Left hindlimb (tissue), 1 donor: ENCODE measurements at regions not wholly inside any gene's neighbourhood (a gene's known extent, or its start where the extent isn't known, plus 50 kb on each side); places are given as distances from the start of the nearest gene placed in this dataset.

Source experiments
- DNase-seq: peaks from one replicate; pipeline ENCODE4 v3.0.0-alpha.2; 2018

DNA sequence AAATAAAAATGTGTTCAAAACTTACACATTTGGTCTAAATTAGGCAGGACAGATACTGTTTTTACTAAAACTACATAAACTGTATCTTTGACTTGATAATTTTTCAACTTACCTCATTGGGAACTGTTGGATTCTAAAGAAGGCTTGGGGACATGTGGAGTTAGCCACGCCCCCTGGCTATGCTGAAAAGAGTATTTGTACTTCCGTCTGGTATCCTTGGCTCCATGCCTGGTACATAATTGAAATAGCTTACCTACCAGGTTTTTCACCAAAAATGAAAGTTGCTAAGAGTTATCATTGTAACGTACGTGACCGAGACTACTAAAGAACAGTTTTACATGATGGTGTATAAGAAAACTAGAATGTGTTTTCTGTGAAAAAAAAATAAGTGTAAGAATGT, 604.8 kb upstream of the IGFBP3 start:
- no peak for DNase-seq

DNA sequence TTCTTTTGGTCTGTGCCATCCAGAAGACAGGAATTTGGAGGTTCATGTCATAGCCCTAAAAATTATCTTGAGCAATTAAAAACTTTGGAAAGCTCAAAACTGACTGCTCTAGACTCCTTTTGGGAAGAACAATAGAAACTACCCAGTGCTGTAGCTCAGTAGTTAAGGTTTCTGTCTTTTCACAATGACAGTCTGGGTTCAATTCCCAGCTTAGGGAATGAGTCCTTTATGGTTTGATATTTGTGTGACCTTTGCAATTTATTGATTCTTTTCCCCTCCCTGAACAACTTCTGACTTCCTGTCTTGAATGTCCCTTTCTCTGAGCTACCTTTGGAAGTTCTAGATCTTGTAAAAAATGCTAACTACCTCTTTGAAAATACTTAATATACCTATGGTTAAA, 603.3 kb upstream of the IGFBP3 start:
- DNase-seq = no peak

DNA sequence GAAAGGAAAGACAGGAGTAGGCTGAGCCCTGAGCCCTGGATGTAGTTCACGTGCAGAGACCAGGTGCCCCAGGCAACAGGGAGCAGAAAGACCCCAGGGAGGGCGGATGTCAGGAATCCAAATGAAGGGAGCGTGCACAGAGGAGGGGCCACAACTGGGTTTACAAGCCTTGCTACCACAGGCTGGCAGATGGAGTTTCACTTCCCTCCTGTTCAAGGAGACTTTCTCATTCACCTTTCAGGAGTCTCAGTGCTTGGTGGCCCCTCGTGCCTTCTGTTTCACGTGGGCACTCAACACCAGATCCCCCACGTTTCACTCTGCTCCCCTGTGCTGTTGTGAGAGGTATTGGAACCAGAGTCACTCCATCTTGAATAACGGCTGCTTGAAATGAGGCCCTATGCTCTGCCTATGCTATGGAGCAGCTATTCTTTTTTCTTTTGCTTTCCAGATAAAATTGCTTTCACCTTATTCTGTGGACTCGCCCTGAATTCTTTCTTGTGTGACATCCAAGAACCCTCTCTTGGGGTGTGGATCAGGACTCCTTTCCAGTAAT, 601.4 kb upstream of the IGFBP3 start:
- DNase-seq = no peak

DNA sequence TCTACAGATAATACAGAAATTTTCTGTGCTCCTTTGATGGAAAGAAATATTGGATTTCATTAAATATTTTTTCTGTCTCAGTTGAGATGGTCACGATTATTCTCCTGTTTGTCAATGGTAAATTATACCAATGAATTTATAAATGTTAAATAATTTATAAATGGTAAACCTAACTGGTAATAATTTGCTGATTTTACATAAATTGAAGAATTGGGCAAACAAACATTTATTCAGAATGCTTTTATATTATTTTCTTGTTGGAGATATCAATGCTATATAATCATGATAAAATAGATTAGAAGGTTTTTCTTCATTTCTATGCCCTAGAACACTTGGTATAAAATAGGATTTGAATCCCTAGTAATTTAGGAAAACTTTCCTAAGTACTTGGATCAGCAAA, 597.6 kb upstream of the IGFBP3 start:
- DNase-seq = no peak

DNA sequence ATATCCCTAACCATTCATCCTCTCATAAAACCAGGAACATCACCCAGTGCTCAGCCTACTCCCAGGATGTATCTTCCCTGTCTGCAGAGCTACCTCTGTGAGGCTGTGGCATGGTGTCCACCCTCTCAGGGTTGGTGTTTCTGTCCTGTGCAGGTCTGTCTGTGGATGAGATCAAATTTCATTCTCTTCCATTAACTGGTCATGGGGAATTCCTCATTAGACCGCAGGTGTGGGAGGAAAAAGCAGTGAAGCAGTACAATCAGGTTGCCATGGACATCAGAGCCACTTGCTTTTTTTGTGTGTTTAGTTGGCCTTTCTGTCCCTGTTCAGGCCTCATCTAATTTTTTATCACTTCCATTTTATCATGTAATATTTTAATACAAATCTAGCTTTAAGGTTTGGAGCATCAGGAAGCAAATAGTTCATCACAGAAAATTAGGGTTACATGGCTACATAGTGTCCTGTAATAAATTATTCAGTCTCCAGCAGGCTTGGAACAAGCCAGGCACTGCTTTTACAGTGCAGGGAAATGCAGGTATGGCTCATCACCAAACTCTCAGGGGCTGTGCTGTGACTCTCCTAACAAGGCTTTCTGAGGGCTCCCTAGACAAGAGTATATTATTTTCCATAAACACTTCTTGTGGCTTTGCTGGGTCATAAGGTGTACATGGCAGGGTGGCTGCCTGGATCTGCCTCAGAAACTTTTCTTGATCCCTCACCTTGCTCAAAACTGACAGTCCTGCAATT, 594.9 kb upstream of the IGFBP3 start:
- DNase-seq = no peak

DNA sequence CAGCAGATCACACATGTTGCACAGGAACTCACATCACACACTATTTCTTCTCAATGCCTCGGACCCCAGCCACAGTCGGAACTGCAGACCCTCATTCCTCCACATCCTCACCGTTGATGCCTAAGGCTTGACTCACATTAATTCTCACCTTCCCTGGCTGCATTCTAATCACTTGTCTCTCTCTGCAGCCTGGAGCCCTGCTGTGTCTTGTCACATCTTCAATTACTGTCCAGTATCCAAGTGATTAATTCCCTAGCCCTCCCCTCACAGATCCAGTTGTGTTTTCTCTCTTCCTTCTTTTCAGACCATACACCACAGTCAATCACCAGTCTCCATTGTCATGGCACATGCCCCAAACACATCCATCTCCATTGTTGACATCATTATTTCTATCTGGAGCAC, 592.4 kb upstream of the IGFBP3 start:
- DNase-seq = no peak

DNA sequence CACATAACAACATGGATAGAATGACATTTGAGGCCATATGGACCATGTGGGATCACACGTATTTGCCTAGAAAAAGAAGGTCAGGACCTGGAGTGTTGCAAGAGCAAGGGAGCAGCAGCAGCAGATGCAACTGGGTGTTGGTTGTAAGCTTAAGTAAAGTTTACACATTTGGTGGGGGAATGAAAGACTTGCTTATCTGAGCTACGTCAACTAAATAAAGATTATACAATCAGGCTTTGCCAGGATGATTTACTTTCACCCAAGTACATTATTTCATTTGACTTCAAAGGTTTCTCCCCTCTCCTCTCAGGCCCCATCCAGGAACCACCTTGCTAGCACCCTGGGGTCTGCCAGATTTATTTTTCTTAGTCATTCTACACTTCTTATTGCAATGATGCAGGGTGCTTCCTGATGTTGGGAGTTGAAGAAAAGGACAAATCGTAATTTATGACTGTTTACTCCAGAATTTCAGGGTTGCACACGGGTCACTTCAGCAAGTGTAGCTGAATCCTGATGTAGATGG, 591.9 kb upstream of the IGFBP3 start:
- DNase-seq = no peak

DNA sequence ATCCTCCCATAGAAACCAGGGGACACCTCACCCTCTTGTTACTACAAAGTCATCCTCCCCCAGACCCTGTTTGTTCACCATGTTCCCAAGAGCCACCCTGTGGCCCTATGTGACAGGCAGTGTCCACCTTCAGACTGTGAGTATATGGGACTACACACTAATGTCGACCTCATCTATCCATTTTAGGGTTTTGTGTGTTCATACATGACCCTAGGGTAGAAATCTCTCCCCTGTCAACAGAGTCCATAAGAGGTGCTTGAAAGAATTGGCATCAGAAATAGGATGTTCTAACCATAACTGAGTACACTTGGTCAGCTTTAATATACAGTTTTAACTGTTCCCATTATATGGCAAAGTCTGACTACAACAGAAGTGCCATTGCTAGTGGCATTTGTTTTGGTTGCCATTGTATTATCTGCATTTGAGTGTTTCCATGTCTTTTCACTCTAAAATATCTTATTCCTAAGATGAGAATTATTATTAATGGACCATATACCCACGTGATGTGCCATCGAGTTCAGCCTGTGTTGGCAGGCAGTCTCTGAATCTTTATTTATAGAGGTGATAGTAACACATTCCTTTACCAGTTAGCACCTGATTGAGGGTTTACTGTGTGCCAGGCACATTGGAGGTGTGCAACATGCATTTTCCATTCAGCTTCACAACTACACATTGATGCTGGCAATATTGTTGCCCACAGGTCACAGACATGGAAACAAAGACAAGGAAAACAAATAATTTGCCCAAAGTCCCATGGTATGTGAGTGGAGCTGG, 590.6 kb upstream of the IGFBP3 start:
- no peak for DNase-seq

DNA sequence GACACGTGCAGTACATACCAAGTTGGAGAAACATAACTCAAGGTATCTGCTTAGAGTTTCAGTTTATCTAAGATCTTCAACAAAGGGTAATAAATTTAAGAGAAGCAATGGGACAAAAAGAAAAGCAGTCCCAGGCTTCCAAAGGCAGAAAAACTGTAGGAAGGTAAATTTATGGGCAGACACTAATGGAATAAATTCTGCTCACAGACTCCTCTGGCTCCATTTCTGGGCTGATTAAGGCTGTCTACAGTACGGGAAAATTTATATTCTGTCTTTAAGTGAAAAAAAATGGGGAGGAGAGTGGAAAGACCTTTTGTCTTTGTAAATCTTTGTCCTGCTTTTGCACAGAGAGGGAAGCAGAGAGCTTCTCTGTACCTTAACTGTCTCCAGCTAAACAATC, 587.5 kb upstream of the IGFBP3 start:
- no peak for DNase-seq

DNA sequence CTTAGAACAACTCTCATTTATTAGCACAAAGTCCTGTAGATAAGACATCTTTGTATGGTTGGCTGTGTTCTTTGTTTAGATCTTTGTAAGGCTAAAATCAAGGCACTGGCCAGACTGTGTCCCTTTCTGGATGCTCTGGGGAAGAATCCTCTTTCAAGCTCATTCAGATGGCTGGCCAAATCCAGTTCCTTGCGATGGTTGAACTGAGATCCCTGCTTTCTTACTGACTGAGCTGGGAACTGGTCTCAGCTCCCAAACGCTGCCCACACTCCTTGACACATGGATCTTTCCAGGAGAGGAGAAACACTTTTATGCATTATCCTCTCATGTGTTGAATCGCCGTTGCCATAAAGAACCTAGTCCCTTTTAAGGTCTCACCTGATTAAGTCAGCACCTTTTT, 586.5 kb upstream of the IGFBP3 start:
- DNase-seq = no peak

DNA sequence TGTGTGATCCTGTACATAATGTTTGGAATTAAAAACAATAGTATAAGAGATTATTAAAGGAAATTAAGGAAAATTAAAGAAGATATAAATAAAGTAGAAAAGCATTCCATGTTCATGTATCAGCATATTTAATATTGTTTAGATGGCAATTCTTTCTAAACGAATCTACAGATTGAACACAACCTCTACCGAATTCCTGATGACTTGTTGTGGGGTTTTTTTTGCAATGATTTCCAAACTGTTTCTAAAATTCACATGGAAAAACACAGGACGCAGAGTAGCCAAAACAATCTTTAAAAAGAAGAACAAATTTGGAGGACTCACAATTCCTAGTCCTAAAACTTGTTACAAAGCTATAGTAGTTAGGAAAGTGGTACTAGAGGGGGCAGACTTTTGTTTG, 573.4 kb upstream of the IGFBP3 start:
- no peak for DNase-seq

DNA sequence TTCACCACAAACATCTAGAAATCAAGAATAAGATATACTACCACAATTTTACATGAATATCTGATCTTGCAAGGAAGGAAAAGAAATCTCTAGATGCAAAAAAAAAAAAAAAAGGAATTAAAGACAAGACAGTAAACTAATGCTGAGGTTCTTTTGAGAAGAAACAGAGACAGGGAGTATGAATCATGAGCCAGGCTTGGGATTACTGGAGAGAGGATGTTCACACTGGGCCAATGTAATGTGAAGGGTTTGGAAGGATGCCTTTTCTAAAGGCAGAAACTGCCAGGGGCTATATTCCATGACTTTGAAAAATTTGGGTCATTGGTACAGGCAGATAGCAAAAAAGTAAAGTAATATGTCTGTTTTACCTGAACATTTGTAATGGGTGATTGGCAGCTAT, 573.0 kb upstream of the IGFBP3 start:
- DNase-seq = no peak

DNA sequence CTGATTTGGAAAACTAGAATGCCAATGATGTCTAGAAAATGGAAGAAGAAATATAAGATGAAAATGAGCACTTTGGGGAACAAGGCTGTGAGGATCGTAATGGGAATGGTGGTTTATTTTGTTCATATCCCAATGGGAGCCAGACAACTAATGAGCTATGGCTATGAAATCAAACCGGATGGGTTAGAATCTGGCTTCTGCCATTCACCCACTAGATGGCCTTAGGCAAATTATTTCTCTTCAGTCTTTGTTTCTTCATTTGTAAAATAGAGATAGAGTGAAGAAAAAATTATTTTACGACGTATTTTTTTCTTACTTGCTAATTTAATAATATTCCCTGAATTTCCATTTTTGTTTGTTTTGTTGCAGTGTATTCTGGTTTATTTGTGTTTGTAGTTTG, 572.1 kb upstream of the IGFBP3 start:
- no peak for DNase-seq

DNA sequence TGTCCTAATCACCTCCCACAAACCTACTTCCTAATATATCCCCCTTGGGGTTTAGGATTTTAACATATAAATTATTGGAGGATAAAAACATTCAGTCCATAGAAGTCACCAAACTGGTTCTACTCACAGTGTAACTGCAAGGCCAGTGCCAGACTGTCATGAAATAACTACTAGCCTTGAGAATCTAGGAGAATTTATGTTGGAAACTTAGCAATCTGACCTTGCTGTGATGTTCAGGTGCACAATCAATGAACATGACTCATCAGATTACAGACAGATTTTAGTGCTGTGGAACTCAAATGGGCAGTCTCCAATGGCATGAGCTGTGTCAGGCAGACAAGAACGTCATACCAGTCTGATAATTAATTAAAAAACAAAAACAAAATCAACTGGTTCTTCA, 571.4 kb upstream of the IGFBP3 start:
- DNase-seq = no peak

DNA sequence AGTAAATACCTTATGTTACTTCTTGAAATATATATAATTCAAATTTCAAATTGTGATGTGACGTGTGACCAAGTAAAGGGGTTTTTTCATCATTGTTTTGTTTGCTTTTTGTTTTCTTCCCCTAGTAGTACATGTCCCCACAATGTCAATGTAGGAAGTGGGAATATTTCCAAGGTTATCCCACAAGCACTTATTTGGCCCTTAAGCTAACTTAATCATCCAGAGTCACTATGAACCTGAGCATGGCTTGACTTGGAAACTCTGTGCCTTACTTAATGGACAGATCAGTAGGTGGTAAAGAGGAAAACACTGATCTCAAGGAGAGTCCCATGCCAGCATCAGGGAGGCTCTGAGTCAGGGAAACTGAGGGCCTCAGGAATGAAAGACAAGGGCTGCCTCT, 569.3 kb upstream of the IGFBP3 start:
- no peak for DNase-seq

DNA sequence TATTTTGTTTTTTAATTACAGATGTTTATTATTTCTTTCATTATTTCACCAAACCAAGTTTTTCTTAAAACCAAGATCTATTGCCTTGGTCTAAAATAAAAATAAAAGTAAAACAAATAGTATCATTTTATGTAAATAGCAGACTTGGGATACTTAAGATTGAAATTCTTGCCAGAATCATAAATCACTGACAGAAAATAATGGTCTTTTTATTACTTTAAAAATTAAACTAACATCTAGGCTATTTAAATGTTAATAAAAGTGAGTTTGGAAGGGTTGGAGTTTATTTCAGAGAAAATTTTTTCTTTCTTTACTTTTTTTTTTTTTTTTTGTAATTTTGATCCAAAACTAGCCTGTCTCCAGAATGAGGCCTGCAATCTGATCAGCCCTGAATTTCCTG, 568.0 kb upstream of the IGFBP3 start:
- no peak for DNase-seq

DNA sequence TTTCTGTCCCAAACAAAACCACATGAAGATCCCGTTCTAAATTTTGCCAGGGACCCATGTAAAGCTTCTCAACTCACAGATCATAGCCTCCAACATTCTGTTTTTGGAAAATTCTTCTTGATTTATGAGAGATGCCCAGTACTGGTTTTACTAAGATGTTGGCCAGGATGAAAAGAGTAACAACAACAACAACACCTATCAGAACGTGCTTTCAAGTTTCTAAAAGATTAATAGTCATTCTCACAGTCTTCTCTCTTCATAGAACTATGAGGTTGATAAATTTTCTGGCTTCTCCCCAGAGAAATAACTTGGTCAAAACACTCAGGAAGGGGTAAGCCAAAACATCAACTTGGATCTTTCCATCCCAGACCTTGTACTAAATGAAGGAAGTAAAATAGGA, 567.5 kb upstream of the IGFBP3 start:
- DNase-seq = no peak

DNA sequence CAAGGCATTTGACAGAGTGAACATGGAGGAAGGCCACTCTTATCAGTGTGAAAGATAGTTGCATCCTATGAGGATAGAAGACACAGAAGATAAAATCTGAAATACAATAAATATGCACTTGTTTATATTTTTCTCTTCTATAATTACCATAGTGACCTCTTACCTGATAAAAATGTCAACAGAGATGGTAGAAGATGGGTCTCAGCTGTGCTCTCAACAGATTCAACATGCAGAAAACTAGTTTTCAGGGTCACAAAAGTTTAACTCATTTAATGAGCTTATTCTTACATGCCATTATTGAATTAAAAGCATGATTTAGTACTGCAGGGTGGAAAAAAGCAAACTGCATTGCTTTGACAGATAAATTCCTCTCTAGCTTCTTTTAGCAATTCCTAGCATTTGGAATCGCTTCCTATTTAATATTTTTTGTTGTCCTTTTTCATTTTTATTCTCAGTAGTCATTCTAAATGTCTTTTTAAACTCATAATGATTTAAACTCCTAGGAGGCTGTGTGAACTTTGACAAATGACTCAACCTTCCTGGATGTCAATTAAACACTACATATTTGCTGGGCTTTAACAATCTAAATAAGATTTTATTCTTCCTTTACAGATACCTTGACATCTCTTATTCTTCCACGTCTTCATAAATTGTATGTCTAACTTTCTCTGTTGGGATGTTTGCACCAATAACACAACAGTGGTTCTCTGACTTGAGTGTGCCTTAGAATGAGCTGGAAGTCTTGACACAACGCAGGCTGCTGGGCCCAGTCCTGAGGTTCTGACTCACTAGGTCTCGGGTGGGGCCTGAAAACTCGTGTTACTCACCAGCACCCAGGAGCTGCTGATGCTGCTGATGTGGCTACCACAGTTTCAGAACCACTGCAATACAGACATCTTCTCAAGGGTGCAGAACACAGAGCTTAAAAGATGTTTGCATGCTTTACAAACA, 565.5 kb upstream of the IGFBP3 start:
- no peak for DNase-seq

DNA sequence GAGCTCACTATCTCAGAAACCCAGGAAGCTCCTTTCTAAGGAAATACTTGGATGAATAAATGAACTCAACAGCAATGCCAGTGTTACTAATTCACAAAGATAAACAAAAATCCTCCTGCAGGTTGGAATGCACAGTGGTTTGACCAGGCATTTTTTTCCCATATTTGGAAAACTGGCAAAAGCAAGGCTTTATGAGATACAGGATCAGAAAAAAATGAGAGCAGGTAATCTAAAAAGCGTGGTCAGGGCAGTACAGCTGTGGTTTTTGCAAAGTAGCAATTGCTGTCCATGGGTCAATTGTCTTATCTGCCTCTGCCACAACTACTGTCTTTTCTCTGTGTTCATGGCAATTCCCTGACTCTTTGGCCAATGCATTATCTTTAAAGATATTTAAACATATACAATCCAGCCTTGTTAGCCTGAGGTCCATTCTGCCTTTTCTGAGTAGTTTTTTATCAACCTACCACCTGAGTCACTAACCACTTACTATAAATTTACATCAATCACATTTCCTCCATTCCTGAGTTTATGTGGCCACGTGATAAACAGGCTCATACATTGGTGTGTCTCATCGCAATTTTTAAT, 564.5 kb upstream of the IGFBP3 start:
- DNase-seq = no peak

DNA sequence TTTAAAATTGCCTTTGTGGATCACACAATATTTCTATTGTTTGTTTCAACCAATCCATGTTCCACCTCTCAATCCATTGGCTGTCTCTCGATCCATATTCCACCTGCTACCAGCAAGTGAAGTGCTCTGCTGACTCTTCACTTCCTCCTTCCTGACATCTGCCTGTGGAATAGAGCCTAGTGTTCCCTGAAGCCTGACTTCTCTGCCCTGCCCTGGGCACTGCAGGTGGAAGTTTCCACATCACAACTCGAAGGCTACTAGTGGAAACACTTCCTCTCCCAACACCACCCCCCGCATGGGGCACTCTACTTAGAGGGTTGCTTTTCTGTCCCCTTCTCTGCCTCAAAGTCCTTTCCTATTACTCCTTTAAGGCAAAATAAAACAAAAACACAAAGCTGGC, 563.8 kb upstream of the IGFBP3 start:
- no peak for DNase-seq

DNA sequence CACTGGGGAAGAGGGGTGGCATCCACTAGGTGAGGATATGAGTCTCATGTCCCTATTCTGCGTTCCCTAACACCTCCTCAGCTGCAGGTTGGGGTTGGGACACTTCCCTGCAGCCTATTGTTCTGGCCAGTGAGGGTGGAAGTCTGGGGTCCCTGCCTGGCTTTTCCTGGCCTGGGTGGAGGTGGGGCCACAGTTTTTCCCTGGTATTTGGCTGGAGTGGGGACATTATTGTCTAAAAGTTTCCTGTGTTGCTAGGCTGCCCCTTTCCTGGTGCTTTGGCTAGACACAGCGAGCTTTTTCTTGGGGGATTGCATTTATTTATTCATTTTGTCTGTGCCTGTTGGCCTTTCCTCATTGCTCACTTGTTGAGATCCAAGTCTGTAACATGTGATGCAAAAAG, 559.5 kb upstream of the IGFBP3 start:
- no peak for DNase-seq

DNA sequence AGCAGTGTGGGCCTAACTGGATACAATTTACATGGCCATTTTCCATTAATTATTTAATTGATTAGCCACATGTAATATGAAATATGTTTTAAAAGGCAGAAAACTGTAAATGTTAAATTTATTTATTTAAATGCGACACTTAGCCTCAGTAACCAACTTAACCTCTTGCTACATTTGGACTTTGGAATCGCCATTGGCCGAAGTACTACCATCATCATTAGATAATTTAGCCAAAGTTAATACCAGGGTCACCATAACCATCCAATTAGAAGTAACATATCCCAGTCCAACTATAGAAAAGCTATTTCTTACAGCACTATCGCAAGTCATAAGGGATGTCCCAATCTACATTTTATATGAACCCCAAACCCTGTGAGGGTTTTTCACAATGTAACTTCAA, 558.6 kb upstream of the IGFBP3 start:
- no peak for DNase-seq

DNA sequence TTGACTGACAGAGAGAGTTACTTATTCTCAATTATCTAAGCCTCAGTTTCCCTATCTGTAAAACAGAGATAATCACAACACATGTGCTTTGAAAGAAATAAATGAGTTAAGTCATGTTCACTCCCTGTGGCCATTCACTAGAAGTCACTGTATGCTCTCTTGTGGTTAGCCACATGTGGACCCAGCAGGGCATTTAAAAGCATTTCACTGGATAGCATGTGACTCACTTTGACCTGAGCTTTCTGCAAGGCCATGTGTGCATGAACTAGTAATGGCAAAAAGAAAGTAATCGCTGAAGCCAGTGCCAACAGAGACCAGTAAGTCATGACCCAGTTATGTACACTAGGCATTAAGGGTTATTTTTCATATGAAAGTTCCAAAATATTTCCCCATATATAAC, 557.0 kb upstream of the IGFBP3 start:
- no peak for DNase-seq
